NT2/D1 (cell line): ENCODE measurements at regions not wholly inside any gene's neighbourhood (a gene's known extent, or its start where the extent isn't known, plus 50 kb on each side); places are given as distances from the start of the nearest gene placed in this dataset.

ENCODE experiments used
- DNase-seq: peaks from one replicate; pipeline ENCODE4 v3.0.0-alpha.2; 2011; ENCODE audit warnings: low read depth, low spot score
- H3K27me3 ChIP-seq: 2 replicates; pipeline ENCODE4 v1.6.0; 2011; ENCODE audit warnings: mild to moderate bottlenecking; ENCODE audit not compliant: insufficient read length, insufficient read depth
- H3K36me3 ChIP-seq: 2 replicates; pipeline ENCODE4 v1.6.1; 2011; ENCODE audit warnings: mild to moderate bottlenecking, low read length, mixed read lengths; ENCODE audit not compliant: insufficient read depth, insufficient read length
- H3K4me1 ChIP-seq: 2 replicates; pipeline ENCODE4 v1.5.1; 2011; ENCODE audit not compliant: insufficient read depth, insufficient read length
- H3K4me3 ChIP-seq: 2 replicates; pipeline ENCODE4 v1.5.1; 2011; ENCODE audit warnings: low read depth; ENCODE audit not compliant: insufficient read length
- H3K9ac ChIP-seq: 2 replicates; pipeline ENCODE4 v1.6.0; 2011; ENCODE audit warnings: low read depth; ENCODE audit not compliant: insufficient read length
- H3K9me3 ChIP-seq: 2 replicates; pipeline ENCODE4 v1.5.1; 2011; ENCODE audit warnings: mild to moderate bottlenecking, low read length; ENCODE audit not compliant: insufficient read depth
- SUZ12 ChIP-seq: IDR thresholded peaks from 2 replicates; pipeline ENCODE4 v1.6.1; 2011; ENCODE audit not compliant: insufficient read length, insufficient read depth; ENCODE audit errors: extremely low read depth
- YY1 ChIP-seq: IDR thresholded peaks from 2 replicates; pipeline ENCODE4 v1.6.1; 2011; ENCODE audit not compliant: insufficient read length, insufficient read depth
- ZNF274 ChIP-seq: IDR thresholded peaks from 2 replicates; pipeline ENCODE4 v1.6.1; 2011; ENCODE audit warnings: mild to moderate bottlenecking, low read depth, low read length

- no peak overlapping the region for H3K9ac ChIP-seq
- no peak overlapping the region for H3K4me3 ChIP-seq
- DNase-seq = no peak
- H3K36me3 ChIP-seq = no peaks in the 10 kb centered on the region
- TF ChIP-seq SUZ12 (no peak), YY1 (no peak), ZNF274 (no peak)
- H3K4me1 ChIP-seq = peaks cover 3% of the 10 kb centered on the region
- no peaks in the 10 kb centered on the region for H3K27me3 ChIP-seq
- H3K9me3 ChIP-seq = no peaks in the 10 kb centered on the region
Observed at GRCh38 chr9:88824711-88825110, 166.6 kb upstream of the S1PR3 start.

- peaks cover 5% of the 10 kb centered on the region for H3K4me1 ChIP-seq
- H3K9ac ChIP-seq = no peak overlapping the region
- no peaks in the 10 kb centered on the region for H3K36me3 ChIP-seq
- TF ChIP-seq ZNF274 = no peak
- TF ChIP-seq SUZ12 = no peak
- TF ChIP-seq YY1 = no peak
- H3K9me3 ChIP-seq = no peaks in the 10 kb centered on the region
- no peak overlapping the region for H3K4me3 ChIP-seq
- H3K27me3 ChIP-seq = no peaks in the 10 kb centered on the region
- no peak for DNase-seq
Observed at GRCh38 chr9:88826181-88826580, 165.1 kb upstream of the S1PR3 start.

- Histone ChIP-seq H3K4me1 (peaks cover 5% of the 10 kb centered on the region), H3K9ac (no peak overlapping the region), H3K36me3 (no peaks in the 10 kb centered on the region), H3K9me3 (no peaks in the 10 kb centered on the region), H3K4me3 (no peak overlapping the region), H3K27me3 (no peaks in the 10 kb centered on the region)
- no peak for TF ChIP-seq YY1
- no peak for TF ChIP-seq SUZ12
- TF ChIP-seq ZNF274 = no peak
- no peak for DNase-seq
Observed at GRCh38 chr9:88826771-88827181, 164.5 kb upstream of the S1PR3 start.

GRCh38 chr9:88828018-88828417 lies 163.2 kb upstream of the S1PR3 start:
- no peak overlapping the region for H3K4me3 ChIP-seq
- 0 out of 2 replicates have a peak, but pooled peaks cover 3% of the 10 kb centered on the region for H3K9me3 ChIP-seq
- H3K4me1 ChIP-seq = peaks cover 5% of the 10 kb centered on the region
- no peak overlapping the region for H3K9ac ChIP-seq
- no peaks in the 10 kb centered on the region for H3K36me3 ChIP-seq
- no peaks in the 10 kb centered on the region for H3K27me3 ChIP-seq
- no peak for DNase-seq
- no peak for TF ChIP-seq SUZ12
- no peak for TF ChIP-seq YY1
- no peak for TF ChIP-seq ZNF274

GRCh38 chr9:88828492-88828974 lies 162.7 kb upstream of the S1PR3 start:
- peaks cover 5% of the 10 kb centered on the region for H3K4me1 ChIP-seq
- H3K36me3 ChIP-seq = no peaks in the 10 kb centered on the region
- no peak for DNase-seq
- no peak for TF ChIP-seq SUZ12
- TF ChIP-seq YY1 = no peak
- no peak for TF ChIP-seq ZNF274
- no peaks in the 10 kb centered on the region for H3K27me3 ChIP-seq
- 0 out of 2 replicates have a peak, but pooled peaks cover 8% of the 10 kb centered on the region for H3K9me3 ChIP-seq
- H3K4me3 ChIP-seq = no peak overlapping the region
- no peak overlapping the region for H3K9ac ChIP-seq

- Histone ChIP-seq H3K9me3 (0 out of 2 replicates have a peak, but pooled peaks cover 8% of the 10 kb centered on the region), H3K9ac (no peak overlapping the region), H3K4me3 (no peak overlapping the region), H3K27me3 (no peaks in the 10 kb centered on the region), H3K4me1 (peaks cover 5% of the 10 kb centered on the region), H3K36me3 (no peaks in the 10 kb centered on the region)
- DNase-seq = no peak
- no peak for TF ChIP-seq YY1
- TF ChIP-seq SUZ12 = no peak
- TF ChIP-seq ZNF274 = no peak
Observed at GRCh38 chr9:88829276-88829675, 162.0 kb upstream of the S1PR3 start.

- Histone ChIP-seq H3K9me3 (0 out of 2 replicates have a peak, but pooled peaks cover 8% of the 10 kb centered on the region), H3K4me1 (peaks cover 5% of the 10 kb centered on the region), H3K36me3 (no peaks in the 10 kb centered on the region), H3K9ac (no peak overlapping the region), H3K27me3 (no peaks in the 10 kb centered on the region), H3K4me3 (no peak overlapping the region)
- no peak for DNase-seq
- TF ChIP-seq YY1 (no peak), ZNF274 (no peak), SUZ12 (no peak)
Observed at GRCh38 chr9:88831713-88832407, 159.4 kb upstream of the S1PR3 start.
